ENCODE measurements at regions not wholly inside any gene's neighbourhood (a gene's known extent, or its start where the extent isn't known, plus 50 kb on each side); places are given as distances from the start of the nearest gene placed in this dataset.

- no peak for TF ChIP-seq TCF12 (IDR thresholded peaks at IDR 0.05; ENCODE audit: low read depth)
- no peak for TF ChIP-seq YY1 (IDR thresholded peaks at IDR 0.05; ENCODE audit: low read depth)
- TF ChIP-seq FOXM1 (IDR thresholded peaks at IDR 0.05; ENCODE audit: borderline replicate concordance, low read depth) = no peak
- TF ChIP-seq REST (IDR thresholded peaks at IDR 0.05; ENCODE audit: low read depth) = no peak
- no peak for TF ChIP-seq EGR1 (IDR thresholded peaks at IDR 0.05)
- TF ChIP-seq EP300 (IDR thresholded peaks at IDR 0.05; ENCODE audit: borderline replicate concordance) = no peak
- TF ChIP-seq, protein P1, sequence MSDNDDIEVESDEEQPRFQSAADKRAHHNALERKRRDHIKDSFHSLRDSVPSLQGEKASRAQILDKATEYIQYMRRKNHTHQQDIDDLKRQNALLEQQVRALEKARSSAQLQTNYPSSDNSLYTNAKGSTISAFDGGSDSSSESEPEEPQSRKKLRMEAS (IDR thresholded peaks at IDR 0.05) = no peak
- TF ChIP-seq USF1 (IDR thresholded peaks at IDR 0.05) = no peak
- TF ChIP-seq TAF1 (IDR thresholded peaks at IDR 0.05; ENCODE audit: low read depth) = no peak
- no peak for TF ChIP-seq RAD21 (IDR thresholded peaks at IDR 0.05; ENCODE audit: low read depth)
- TF ChIP-seq ZBTB7A (IDR thresholded peaks at IDR 0.05; ENCODE audit: low read depth) = no peak
- TF ChIP-seq CREB1 (IDR thresholded peaks at IDR 0.05; ENCODE audit: low read depth) = no peak
- no peak for TF ChIP-seq CEBPB (IDR thresholded peaks at IDR 0.05)
- TF ChIP-seq NFIC (IDR thresholded peaks at IDR 0.05) = no peak
- no peak for TF ChIP-seq TEAD4 (IDR thresholded peaks at IDR 0.05)
These were observed 274.9 kb upstream of the ADGRL4 start for GRCh38 chr1:79281442-79281841.

GRCh38 chr1:79271759-79272158 lies 265.2 kb upstream of the ADGRL4 start:
- TF ChIP-seq REST (IDR thresholded peaks at IDR 0.05; ENCODE audit: low read depth) (no peak), TEAD4 (IDR thresholded peaks at IDR 0.05) (no peak), RAD21 (IDR thresholded peaks at IDR 0.05; ENCODE audit: low read depth) (no peak), FOXM1 (IDR thresholded peaks at IDR 0.05; ENCODE audit: borderline replicate concordance, low read depth) (no peak), EP300 (IDR thresholded peaks at IDR 0.05; ENCODE audit: borderline replicate concordance) (no peak), CREB1 (IDR thresholded peaks at IDR 0.05; ENCODE audit: low read depth) (no peak), ZBTB7A (IDR thresholded peaks at IDR 0.05; ENCODE audit: low read depth) (no peak), TAF1 (IDR thresholded peaks at IDR 0.05; ENCODE audit: low read depth) (no peak), USF1 (IDR thresholded peaks at IDR 0.05) (no peak), TCF12 (IDR thresholded peaks at IDR 0.05; ENCODE audit: low read depth) (no peak), EGR1 (IDR thresholded peaks at IDR 0.05) (no peak), YY1 (IDR thresholded peaks at IDR 0.05; ENCODE audit: low read depth) (no peak), NFIC (IDR thresholded peaks at IDR 0.05) (no peak), CEBPB (IDR thresholded peaks at IDR 0.05) (no peak)
- TF ChIP-seq, protein P1 (IDR thresholded peaks at IDR 0.05) = no peak

GRCh38 chr1:79264975-79265818 lies 258.7 kb upstream of the ADGRL4 start:
- TF ChIP-seq REST (IDR thresholded peaks at IDR 0.05; ENCODE audit: low read depth) (no peak), EGR1 (IDR thresholded peaks at IDR 0.05) (no peak), YY1 (IDR thresholded peaks at IDR 0.05; ENCODE audit: low read depth) (no peak), NFIC (IDR thresholded peaks at IDR 0.05) (no peak), CREB1 (IDR thresholded peaks at IDR 0.05; ENCODE audit: low read depth) (no peak), RAD21 (IDR thresholded peaks at IDR 0.05; ENCODE audit: low read depth) (no peak), TCF12 (IDR thresholded peaks at IDR 0.05; ENCODE audit: low read depth) (no peak)
- TF ChIP-seq, protein P1 (IDR thresholded peaks at IDR 0.05) = no peak

DNA sequence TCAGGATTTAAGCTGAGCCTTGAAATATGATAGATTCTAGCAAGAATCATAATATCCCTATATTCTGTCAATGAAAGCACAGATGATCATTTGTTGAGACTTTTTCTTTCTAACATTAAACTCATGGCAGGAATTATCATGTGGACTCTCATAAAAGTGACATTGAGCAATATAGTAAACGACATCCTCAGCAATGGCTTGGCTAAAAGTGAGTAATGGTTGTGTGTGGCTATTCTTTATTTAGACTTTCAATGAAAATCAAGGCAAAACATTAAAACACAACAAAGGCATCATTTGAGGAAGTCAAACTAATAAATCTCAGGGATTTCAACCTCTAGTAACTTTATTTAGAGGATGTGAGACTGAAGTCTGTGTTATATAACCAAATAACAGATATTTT lies 257.8 kb upstream of the ADGRL4 start:
- TF ChIP-seq TAF1 (IDR thresholded peaks at IDR 0.05; ENCODE audit: low read depth) (no peak), TCF12 (IDR thresholded peaks at IDR 0.05; ENCODE audit: low read depth) (no peak), FOXM1 (IDR thresholded peaks at IDR 0.05; ENCODE audit: borderline replicate concordance, low read depth) (no peak), YY1 (IDR thresholded peaks at IDR 0.05; ENCODE audit: low read depth) (no peak), NFIC (IDR thresholded peaks at IDR 0.05) (no peak), CREB1 (IDR thresholded peaks at IDR 0.05; ENCODE audit: low read depth) (no peak), EP300 (IDR thresholded peaks at IDR 0.05; ENCODE audit: borderline replicate concordance) (no peak), USF1 (IDR thresholded peaks at IDR 0.05) (no peak)
- TF ChIP-seq, protein P1 (IDR thresholded peaks at IDR 0.05) = no peak
